ENCODE measurements at regions not wholly inside any gene's neighbourhood (a gene's known extent, or its start where the extent isn't known, plus 50 kb on each side); places are given as distances from the start of the nearest gene placed in this dataset.
A peak's percentile ranks its signal among the peaks of the same experiment; 100 is the strongest.

GRCh38 chr18:55079481-55080355 lies 120.5 kb upstream of the CCDC68 start:
- TF ChIP-seq MAX (IDR thresholded peaks at IDR 0.05) (no peak), REST (IDR thresholded peaks at IDR 0.05; ENCODE audit: low read depth) (peak; percentile 57), TAF1 (IDR thresholded peaks at IDR 0.05; ENCODE audit: low read depth) (no peak), CEBPB (IDR thresholded peaks at IDR 0.05) (no peak), CREB1 (IDR thresholded peaks at IDR 0.05; ENCODE audit: low read depth) (no peak), EP300 (IDR thresholded peaks at IDR 0.05; ENCODE audit: borderline replicate concordance) (no peak), ZBTB7A (IDR thresholded peaks at IDR 0.05; ENCODE audit: low read depth) (no peak)
